HG03521 (cell line): ENCODE measurements at regions not wholly inside any gene's neighbourhood (a gene's known extent, or its start where the extent isn't known, plus 50 kb on each side); places are given as distances from the start of the nearest gene placed in this dataset.

Experiments
- ATAC-seq: cut with Tn5 transposase; IDR thresholded peaks from one replicate; pipeline ENCODE4 v1.9.1; 2021; ENCODE audit warnings: mild to moderate bottlenecking, moderate library complexity; ENCODE audit not compliant: unreplicated experiment

DNA sequence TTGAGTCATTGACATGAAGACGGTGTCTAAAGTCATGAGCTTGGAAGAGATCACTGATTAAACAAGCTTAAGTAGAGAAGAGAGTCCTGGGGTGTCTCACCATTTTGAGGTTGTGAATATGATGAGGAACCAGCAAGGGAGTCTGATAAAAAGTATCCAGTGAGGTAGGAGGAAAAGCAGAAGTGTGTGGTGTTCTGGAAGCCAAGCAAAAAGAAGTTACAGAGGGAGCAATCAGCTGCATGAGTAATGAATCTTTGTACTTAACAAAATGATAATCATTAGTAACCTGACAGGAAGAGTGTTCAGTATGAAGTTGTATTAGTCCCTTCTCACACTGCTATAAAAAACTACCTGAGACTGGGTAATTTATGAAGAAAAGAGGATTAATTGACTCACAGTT lies 131.3 kb downstream of the C11orf87 start:
- no peak for ATAC-seq

GRCh38 chr11:109554951-109555350 lies 133.0 kb downstream of the C11orf87 start:
- no peak for ATAC-seq

DNA sequence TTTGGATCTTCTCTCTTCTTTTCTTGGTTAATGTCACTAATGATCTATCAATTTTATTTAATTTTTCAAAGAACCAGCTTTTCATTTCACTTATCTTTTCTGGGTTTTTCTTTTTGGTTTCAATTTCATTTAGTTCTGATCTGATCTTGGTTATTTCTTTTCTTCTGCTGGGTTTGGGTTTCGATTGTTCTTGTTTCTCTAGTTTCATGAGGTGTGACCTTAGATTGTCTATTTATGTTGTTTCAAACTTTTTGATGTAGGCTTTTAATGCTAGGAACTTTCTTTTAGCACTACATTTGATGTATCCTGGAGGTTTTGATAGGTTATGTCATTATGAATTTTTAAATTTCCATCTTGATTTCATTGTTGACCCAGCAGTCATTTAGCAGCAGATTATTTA lies 142.3 kb downstream of the C11orf87 start:
- no peak for ATAC-seq

- ATAC-seq: no peak
These were observed 160.5 kb downstream of the C11orf87 start for GRCh38 chr11:109582470-109582869.

GRCh38 chr11:109584001-109584972 lies 162.3 kb downstream of the C11orf87 start:
- no peak for ATAC-seq

GRCh38 chr11:109586789-109587188 lies 164.8 kb downstream of the C11orf87 start:
- no peak for ATAC-seq

GRCh38 chr11:109590782-109591181 lies 168.8 kb downstream of the C11orf87 start:
- ATAC-seq: no peak

- no peak for ATAC-seq
These were observed 175.3 kb downstream of the C11orf87 start for GRCh38 chr11:109597336-109597735.

DNA sequence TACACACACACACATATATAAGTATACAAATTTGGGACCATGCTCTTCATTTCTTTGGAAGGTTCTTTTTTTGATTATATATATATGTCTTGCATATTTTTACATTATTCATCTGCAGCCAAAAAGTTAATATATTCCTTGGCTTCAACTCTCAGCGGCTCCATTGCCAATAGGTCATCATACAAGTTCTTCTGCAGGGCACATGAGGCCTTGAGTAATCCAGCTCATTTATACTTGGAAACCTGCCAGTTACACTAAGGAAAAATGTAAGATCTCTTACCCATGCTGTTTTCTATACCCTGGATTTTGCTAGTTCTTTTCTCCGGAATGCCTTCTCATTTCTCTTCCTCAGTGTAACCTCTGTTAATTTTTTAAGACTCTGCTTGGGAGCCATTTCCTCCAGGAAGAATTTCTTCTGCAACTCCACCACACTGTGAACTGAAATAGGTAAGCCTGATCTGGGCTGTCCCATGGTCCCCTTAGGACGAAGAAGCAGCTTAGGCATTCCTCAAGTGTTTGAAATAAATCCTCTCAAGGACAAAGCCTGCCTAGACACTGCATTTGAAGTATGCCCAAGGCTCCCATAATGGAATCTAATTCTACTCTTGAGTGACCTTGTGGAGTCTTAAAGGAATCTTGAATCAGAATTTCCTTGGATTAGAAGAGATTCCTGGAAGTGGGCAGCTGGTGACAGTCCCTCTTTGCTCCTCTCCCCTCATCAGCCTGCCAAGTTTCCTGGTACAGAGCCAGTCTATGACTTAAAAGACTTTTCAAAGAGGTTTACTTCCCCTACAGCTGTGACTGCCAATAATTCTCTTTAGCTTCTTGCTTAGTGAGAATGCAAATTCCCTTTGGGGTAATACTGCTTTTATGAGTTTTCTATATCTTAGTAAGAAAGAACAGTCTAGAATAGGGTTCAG lies 182.8 kb downstream of the C11orf87 start:
- ATAC-seq: no peak

GRCh38 chr11:109606256-109606655 lies 184.3 kb downstream of the C11orf87 start:
- no peak for ATAC-seq

DNA sequence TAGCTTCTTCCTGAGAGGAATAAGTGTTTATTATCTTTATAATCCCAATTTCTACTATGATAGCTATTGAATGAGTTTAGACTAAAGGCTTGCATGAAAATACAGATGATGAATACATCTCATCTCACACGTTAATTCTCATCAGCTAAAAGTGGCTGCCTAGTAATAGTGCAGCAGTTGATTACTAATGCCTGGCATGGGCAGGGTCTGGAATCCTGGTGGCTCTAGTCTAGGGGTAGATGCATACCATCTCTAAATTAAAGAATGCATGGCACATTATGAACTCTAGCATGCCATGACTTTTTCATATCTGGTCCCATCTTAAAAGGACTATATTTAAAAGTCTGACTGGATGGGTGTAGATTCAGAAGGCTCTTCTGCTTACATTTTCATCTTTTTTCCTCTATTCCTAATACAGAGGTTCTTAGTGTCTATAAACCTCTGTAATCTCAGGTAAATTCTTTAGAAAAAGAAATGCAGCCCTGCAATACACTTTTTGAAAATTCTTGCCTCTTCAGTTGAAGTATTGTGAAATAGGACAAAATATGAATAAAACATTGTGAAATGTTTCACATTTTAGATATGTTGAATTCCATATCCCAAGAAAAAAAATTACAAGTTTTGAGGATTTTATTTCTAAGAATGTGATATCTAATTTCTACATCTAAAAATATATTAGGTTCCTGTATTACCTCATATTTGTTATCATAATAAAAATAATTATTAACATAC lies 187.6 kb downstream of the C11orf87 start:
- ATAC-seq: no peak

GRCh38 chr11:109612496-109612895 lies 190.5 kb downstream of the C11orf87 start:
- ATAC-seq: no peak

DNA sequence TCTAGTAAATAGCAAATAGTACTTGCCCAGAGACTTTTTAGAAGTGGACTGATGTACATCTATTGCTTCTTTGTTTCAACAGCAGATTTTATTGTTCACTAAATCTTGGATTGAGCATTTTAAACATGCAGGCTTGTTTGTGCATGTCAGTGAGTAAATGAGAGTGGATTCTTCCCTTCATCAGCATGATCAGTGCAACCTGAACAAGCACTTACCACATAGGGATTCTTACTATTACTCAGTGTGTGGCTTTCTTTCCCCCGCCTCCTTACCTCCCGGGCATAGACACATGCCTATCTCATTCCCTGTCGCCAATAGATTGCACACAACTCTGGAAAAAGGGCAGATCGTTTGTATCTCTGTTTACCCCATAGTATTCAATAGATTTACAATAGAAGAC lies 197.5 kb downstream of the C11orf87 start:
- ATAC-seq: no peak

DNA sequence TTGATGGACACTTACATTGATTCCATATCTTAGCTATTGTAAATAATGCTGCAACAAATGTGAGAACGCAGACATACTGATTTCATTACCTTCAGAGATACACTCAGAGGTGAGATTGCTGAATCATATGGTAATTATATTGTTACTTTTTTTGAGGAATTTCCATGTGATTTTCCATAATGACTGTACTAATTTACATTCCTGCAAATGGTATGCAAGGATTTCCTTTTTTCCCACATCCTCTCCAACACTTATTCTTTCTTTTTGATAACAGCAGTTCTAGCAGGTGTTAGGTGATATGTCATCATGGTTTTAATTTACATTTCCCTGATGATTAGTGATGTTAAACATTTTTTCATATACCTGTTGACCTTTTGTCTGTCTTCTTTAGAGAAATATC lies 207.7 kb downstream of the C11orf87 start:
- ATAC-seq: no peak

- no peak for ATAC-seq
These were observed 219.6 kb downstream of the C11orf87 start for GRCh38 chr11:109641549-109641948.

- no peak for ATAC-seq
These were observed 222.2 kb downstream of the C11orf87 start for GRCh38 chr11:109644152-109644551.

DNA sequence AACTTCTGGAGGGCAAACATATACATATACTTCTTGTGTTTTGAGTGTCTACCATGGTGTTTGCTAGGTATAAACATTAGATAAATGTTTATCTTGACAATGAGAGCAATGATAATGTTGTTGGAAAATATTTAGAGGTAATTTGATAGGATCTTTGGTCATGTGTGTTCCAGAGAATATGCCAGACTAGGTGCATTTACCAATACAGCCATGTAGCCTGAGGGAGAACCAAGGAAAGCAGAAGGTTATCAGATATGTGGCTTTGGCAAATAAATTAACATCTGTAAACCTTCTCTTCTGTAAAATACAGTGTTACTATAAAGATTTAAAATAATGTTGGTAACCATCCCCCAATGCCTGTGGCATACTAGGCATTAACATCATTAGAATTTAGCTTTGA lies 226.8 kb downstream of the C11orf87 start:
- ATAC-seq: no peak

DNA sequence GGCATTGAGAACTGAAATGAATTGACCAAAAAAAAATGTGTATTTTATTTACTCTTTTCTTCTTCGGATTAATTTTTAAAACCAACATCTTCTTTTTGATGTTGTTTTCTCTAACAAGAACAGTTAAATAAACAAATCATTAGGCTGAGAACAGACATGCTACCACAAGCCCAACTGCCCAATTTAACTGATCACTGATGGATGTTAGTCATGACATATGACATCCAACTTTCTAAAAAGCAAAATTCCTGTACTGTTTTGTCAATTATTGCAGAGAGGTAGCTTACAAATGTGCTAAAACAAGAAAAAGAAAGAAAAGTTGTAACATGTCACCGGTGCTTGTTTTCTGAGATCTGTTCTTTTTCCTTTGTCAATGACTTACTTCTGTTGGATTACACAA lies 232.1 kb downstream of the C11orf87 start:
- ATAC-seq: no peak

DNA sequence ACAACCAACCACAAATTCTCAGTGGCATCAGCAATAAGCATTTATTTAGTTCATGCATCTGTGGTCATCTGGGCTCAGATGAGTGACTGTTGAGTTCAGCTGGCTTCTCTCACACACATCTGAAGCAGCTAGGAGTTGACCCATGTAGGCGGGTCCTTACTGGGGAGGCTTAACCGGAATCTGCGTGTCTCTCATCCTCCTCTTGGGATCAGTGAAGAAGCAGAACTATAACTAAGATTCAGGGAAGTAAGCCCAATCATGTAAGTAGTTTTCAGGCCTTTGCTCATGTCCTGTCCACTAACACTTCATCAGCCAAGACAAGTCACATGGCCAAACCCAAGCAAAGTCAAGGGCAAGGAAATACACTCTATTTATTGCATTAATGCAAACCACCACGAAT lies 236.2 kb downstream of the C11orf87 start:
- ATAC-seq: no peak

- ATAC-seq: no peak
These were observed 245.7 kb downstream of the C11orf87 start for GRCh38 chr11:109667719-109668118.
